ENCODE measurements at regions not wholly inside any gene's neighbourhood (a gene's known extent, or its start where the extent isn't known, plus 50 kb on each side); places are given as distances from the start of the nearest gene placed in this dataset.

DNA sequence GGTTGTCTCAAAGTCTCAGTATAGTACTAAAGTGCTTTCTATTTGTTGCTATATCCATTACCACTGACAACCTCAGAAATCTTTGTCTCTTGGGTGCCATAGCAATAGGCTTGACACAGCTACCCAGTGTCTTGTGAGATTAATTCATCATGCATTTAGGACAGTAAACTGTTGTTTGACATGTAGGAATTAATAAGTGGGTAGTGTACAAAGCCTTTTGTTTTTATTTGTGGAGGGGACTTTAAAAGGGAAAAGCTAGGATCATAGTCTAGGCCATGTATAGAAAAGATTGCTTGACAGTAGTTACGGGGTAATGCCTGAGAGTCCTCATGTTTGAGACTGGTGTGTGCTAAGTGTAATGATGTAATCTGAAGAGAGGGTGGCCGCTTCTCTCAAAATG lies 102.6 kb upstream of the AGR3 start:
- intact Hi-C loops (cut with micrococcal nuclease), result no loop called here
- TF ChIP-seq REST (IDR thresholded peaks at IDR 0.05; ENCODE audit: low read depth) (no peak), JUND (IDR thresholded peaks at IDR 0.05) (no peak), TCF7L2 (IDR thresholded peaks at IDR 0.05; ENCODE audit: borderline replicate concordance, extremely low read depth, insufficient read depth, insufficient read length) (no peak), YY1 (IDR thresholded peaks at IDR 0.05; ENCODE audit: extremely low read depth, insufficient replicate concordance, low read depth, low read length) (no peak), EGR1 (IDR thresholded peaks at IDR 0.05; ENCODE audit: low read depth) (no peak), POLR2A (IDR thresholded peaks at IDR 0.05; ENCODE audit: borderline replicate concordance, extremely low read depth, insufficient read depth, insufficient read length) (no peak), ZFX (IDR thresholded peaks at IDR 0.05) (no peak), FOSL1 (IDR thresholded peaks at IDR 0.05; ENCODE audit: low read depth) (no peak), CTCF (IDR thresholded peaks at IDR 0.05 in 2 of 3, conservative IDR thresholded peaks at IDR 0.05 in 1 of 3; ENCODE audit: borderline replicate concordance in 1 of 3, insufficient read depth in 1 of 3, low read depth in 2 of 3, low read length in 2 of 3) (no peak)
- TF ChIP-seq, protein P1, sequence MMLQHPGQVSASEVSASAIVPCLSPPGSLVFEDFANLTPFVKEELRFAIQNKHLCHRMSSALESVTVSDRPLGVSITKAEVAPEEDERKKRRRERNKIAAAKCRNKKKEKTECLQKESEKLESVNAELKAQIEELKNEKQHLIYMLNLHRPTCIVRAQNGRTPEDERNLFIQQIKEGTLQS (IDR thresholded peaks at IDR 0.05), result no peak
- CTCF ChIA-PET, result no interaction called here
- no peaks in the 10 kb centered on the region for H3K79me2 ChIP-seq (ENCODE audit: insufficient read depth, low read length)
- BruUV-seq (replicated peaks), result no TSS peak
- peaks cover 1 to 3% of the 10 kb centered on the region in 2 experiments; a peak in 3 of 4 replicates for H3K4me1 ChIP-seq (ENCODE audit: control insufficient read depth in 1 of 2, insufficient read depth in 2 of 2, low read length in 2 of 2)
- no peaks in the 10 kb centered on the region for H3K27me3 ChIP-seq (ENCODE audit: insufficient read depth, low read length)
- no peaks in the 10 kb centered on the region for H4K20me1 ChIP-seq (ENCODE audit: insufficient read depth)
- RAD21 ChIA-PET (ENCODE audit: low non-redundant PET in 1 of 2, low total read pairs in 2 of 2, uncharacterized antibody in 2 of 2, unreplicated experiment in 2 of 2), result no interaction called here
- DNase-seq (ENCODE audit: low read depth, low spot score), result no peak
- no peaks in the 10 kb centered on the region for H3K36me3 ChIP-seq (ENCODE audit: control insufficient read depth in 1 of 2, insufficient read depth in 2 of 2, low read length in 2 of 2)
- POLR2A ChIA-PET, result no interaction called here
- H3K4me2 ChIP-seq (ENCODE audit: low read length), result no peak overlapping the region
- no peak for ATAC-seq
- no peaks in the 10 kb centered on the region for H3K9me2 ChIP-seq (ENCODE audit: insufficient read depth)
- H3K9ac ChIP-seq (ENCODE audit: low read length), result no peak overlapping the region
- H3K27ac ChIP-seq (ENCODE audit: low read depth, low read length), result no peak overlapping the region
- no peak overlapping the region for H2AFZ ChIP-seq (ENCODE audit: low read depth, low read length, poor library complexity, severe bottlenecking)
- H3K9me3 ChIP-seq (ENCODE audit: control insufficient read depth in 1 of 2, insufficient read depth in 1 of 2, low read depth in 1 of 2, low read length in 2 of 2), result no peaks in the 10 kb centered on the region
- no peak overlapping the region for H3K4me3 ChIP-seq (replicated peaks in 1 of 2; ENCODE audit: low read depth in 1 of 2, low read length in 2 of 2)

All from HCT116 (cell line).